Activated naive CD4-positive, alpha-beta T cell treated with anti-CD3 and anti-CD28 coated beads, Interleukin-2, amount 50 U/mL, for 72 hours (primary cell): ENCODE measurements at regions not wholly inside any gene's neighbourhood (a gene's known extent, or its start where the extent isn't known, plus 50 kb on each side); places are given as distances from the start of the nearest gene placed in this dataset.

Experiments
- ATAC-seq, 2 donors: fragments of 150-1000 bp; cut with Tn5 transposase; 2 replicates each; pipeline ENCODE4 v1.10.0; 2021; ENCODE audit warnings: mild to moderate bottlenecking in 2 of 2, moderate library complexity in 2 of 2
- DNase-seq, 2 donors: peaks; one replicate each; pipeline ENCODE4 v3.0.0; 2021 to 2022; ENCODE audit warnings: low spot score in 2 of 2
- H3K27ac Mint-ChIP-seq, 2 donors: one replicate each; pipeline ENCODE4 v1.8.0; 2022; ENCODE audit warnings: mild to moderate bottlenecking in 2 of 2, mixed read lengths in 2 of 2
- H3K36me3 Mint-ChIP-seq, 2 donors: one replicate each; pipeline ENCODE4 v1.8.0; 2022; ENCODE audit warnings: mixed read lengths in 2 of 2
- H3K9me3 Mint-ChIP-seq, 2 donors: one replicate each; pipeline ENCODE4 v1.8.0; 2022; ENCODE audit warnings: mixed read lengths in 2 of 2

DNA sequence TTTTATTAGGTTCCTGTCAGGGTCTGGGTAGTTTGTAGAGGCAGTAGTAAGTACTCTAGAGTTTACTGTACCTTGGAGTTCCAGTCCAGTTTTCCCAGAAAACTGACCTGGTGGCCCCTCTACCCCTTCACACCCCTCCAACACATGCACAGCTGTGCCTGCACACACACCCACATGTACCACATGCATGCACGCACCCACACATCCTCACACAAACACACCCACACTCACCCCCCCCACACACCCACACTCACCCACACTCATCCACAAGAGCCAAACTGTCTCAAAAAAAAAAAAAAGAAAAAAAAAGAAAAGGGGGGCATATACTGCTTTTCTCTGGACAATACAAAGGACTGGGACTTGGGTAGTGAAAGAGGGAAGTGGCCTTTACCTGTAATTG is 570.5 kb downstream of the QKI start:
- no peak for ATAC-seq
- no peak overlapping the region for H3K27ac Mint-ChIP-seq
- H3K36me3 Mint-ChIP-seq: no peaks in the 10 kb centered on the region
- no peak for DNase-seq
- no peaks in the 10 kb centered on the region for H3K9me3 Mint-ChIP-seq

DNA sequence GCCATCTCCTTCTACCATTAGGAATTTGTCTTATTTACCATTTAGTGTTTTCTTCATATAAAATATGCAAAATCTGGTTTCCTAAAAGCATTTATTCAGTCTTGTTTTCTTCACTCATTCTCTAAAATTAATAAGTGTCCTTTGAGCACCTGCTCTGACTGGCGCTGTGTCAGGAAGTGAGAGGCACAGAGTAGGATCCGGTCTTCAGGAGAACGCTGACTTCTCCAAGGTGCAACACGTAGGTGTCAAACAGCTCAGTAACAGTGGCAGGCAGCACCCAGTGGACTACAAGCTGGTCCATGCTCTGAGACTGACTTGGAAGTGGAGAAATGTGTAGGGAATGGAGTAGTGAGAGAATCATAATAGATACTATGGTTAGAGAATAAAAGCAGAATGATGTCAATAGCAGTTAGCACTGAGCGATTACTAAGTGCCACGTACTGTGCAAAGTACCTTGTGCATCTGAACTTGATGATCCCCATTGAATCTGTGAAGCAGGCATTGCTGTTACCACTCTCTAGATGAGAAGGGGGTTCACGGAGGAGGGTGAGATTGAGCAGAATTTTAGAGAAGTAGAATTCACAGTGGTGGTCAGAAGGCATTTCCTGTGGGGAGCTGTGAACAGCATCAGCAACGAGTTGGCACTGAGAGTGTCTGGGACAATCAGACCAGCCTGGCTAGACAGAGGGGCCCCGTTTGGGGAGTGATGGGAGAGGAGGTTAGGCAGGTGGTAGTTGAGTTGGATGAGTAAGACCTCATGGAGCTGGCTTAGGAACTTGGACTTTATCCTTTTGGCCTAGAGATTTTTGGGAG is 569.8 kb downstream of the QKI start:
- no peak for ATAC-seq
- Mint-ChIP-seq H3K27ac (no peak overlapping the region), H3K9me3 (no peaks in the 10 kb centered on the region)

DNA sequence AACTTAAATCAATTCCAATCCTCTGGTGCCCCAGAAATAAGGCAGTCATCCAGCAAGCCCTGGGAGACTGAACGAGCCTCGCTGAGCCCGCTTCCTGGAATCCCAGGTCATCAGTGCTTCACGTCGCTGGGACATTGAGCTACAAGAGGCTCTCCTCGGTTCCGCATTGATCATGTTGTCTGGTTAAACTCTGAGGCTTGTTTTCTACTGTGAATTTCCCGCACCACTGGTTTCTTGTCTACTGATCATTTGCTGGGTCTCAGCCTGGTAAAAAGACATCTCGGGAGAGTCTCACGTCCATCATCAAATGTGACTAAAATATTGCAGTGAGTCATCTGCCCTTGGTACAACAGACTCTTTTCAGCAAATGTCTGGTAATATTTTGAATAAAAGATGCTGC is 569.2 kb downstream of the QKI start:
- no peaks in the 10 kb centered on the region for H3K36me3 Mint-ChIP-seq
- H3K9me3 Mint-ChIP-seq: peaks cover 0 to 3% of the 10 kb centered on the region in 2 donors
- ATAC-seq (no peak), DNase-seq (no peak)
- H3K27ac Mint-ChIP-seq: no peak overlapping the region

More for the DNA sequence above, 569.8 kb downstream of the QKI start:
- no peaks in the 10 kb centered on the region for H3K36me3 Mint-ChIP-seq
- DNase-seq: no peak

DNA sequence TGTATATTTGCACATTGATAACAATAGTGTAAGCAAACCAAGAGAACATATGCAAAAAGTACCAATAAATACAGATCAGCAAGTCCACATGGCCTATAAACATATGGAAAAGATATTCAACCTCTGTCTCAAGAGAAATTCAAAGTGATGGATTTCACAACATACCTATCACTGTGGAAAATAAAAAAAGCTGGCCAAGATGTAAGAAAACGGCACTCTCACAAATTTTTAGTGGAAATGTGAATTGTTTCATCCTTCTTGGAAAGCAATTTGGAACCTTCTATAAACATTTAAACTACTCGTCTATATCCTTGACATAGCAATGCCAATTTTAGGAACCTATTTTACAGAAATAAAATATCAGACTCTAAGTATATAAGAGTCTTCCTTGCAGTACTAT is 559.8 kb downstream of the QKI start:
- DNase-seq (no peak), ATAC-seq (no peak)
- Mint-ChIP-seq H3K27ac (no peak overlapping the region), H3K9me3 (peaks cover 0 to 5% of the 10 kb centered on the region in 2 donors), H3K36me3 (no peaks in the 10 kb centered on the region)

DNA sequence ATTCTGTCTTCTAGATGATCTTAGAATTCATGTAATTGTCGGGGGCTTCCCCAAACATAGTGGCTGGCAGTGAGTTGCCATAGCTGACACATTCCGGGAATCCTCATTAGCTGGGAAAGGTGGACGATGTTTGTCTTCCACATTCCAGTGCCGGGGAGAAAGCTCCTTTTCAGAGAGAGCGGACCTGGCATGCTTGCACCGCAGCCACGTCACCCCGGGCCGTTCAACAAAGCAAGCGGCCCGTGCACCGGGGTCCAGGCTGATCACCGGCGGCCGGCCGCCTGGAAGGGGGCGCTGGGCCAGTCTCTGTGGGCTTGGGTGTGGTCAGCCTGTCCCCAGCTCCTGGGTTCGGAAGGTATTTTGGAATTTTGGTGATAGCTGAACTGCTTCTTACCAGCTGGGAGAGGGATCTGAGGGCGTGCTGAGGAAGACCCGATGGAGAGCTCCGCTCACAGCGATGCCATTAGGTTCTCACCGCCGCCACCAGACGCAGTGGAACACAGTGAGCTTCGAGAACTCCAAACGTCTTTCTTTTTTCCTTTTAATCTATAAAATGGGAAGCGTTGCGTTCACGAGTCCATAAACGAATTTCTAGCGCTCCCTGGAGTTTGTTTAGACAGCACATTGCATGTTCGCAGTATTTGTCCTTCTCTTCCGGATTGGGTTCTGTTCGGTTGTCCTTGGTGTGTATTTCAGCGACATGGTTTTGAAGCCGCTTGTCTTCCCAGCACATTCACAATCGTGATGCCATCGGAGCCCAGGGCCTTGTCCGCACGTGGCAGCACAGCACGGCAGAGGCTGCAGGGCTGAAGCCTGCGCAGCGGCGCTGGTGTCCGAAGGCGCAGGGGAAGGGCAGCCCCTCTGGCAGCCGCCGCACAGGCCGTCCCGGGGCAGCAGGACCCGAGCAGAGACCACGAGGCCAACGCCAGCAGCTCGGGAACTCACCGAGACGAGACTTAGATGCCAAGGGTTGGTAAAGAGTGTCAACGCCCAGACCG is 557.6 kb downstream of the QKI start:
- Mint-ChIP-seq H3K9me3 (no peaks in the 10 kb centered on the region), H3K36me3 (no peaks in the 10 kb centered on the region), H3K27ac (no peak overlapping the region)
- DNase-seq (no peak), ATAC-seq (no peak)

DNA sequence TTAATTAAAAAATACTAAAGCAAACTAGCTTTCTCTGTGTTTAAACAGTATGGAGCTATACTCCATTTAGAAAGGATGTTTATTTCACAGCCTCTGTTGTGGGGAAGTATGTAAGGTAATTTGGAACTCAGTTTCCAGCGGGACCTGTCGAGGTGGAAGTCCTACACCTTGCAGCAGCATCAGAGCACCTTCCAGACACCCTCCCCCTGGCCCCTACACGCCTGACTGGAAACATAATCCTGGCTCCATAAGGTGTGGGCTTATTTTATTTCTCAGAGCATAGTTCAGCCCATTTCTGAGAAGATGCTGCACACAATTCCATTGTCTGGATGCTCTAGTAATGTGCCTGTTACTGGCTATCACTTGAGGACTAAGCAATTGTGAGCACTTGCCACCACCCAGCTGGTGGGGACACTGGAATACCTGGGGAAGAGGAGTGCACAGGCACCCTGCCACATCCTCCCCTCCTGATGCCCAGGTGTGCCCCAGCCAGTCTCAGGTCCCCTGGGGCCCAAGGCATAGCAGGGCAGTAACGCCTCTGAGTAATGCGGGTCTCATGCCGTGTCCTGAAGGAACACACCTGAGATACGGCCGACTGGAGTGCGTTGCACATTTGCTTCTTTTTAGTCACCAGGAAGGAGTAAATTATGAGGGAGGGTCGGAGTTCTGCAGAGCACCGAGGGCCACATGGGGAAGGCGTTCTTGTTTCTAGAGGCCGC is 556.5 kb downstream of the QKI start:
- no peaks in the 10 kb centered on the region for H3K9me3 Mint-ChIP-seq
- DNase-seq: no peak
- no peaks in the 10 kb centered on the region for H3K36me3 Mint-ChIP-seq
- ATAC-seq: no peak
- no peak overlapping the region for H3K27ac Mint-ChIP-seq

DNA sequence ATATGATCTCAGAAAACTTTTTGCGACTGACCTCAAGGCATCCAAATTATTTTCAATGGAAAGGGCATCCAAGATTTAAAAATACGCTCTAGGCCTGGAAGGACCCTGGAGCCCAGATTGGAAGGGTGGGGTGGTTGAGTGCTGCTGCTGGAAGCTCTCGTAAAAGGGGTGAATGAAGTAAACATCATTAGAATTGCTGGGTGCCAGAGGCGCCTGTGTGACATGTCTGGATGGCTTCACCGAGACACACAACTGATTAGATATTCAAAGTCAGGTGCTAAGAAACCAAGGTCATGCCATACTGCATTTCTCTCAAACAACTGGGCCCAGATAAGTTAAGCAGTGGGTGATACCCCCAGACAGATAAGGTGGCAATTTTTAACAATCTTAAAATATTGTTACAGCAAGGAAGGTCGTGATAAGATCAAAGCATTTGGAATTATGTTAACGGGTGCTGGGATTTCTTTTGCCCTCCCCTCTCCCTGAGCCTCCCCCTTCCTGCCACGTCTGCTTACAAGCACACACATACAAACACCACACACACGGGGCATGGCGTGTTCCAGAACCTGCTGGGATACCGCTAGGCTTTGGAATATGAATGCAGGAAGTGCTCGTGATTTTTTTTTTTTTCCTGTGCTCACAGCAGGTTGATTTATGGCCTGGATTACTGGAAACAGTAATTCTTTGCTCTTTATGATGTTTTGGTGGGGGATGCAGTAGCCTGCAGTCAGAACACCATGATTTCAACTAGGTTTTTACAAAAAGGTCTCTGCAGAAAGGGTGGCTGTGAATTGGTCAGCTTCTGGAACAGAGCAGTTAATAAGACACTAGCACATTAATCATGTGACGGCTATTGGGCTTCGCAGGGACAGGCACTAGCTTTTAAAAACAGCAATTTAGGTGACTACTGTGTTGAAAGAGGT is 551.2 kb downstream of the QKI start:
- H3K36me3 Mint-ChIP-seq: no peaks in the 10 kb centered on the region
- H3K27ac Mint-ChIP-seq: no peak overlapping the region
- DNase-seq (no peak), ATAC-seq (no peak)
- no peaks in the 10 kb centered on the region for H3K9me3 Mint-ChIP-seq

DNA sequence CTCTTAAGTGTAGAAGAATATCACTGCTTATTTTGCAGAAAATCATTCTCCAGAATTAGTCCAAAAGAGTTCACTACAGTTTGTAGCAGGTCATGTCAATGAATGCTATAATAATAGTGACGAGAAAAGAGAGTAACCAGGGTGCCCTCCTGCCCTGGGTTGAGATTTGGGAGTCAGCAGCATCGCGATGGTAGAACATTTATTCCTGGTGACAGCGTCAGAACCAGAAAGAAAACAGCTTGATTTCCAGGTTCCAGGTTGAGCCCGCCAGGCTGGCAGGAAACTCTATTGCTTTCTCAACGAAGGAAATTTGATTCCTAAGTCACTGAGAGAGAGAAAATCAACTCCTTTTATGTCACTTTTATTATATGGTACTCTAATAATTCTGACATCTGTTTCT is 550.3 kb downstream of the QKI start:
- ATAC-seq (no peak), DNase-seq (no peak)
- Mint-ChIP-seq H3K36me3 (no peaks in the 10 kb centered on the region), H3K27ac (no peak overlapping the region), H3K9me3 (no peaks in the 10 kb centered on the region)

DNA sequence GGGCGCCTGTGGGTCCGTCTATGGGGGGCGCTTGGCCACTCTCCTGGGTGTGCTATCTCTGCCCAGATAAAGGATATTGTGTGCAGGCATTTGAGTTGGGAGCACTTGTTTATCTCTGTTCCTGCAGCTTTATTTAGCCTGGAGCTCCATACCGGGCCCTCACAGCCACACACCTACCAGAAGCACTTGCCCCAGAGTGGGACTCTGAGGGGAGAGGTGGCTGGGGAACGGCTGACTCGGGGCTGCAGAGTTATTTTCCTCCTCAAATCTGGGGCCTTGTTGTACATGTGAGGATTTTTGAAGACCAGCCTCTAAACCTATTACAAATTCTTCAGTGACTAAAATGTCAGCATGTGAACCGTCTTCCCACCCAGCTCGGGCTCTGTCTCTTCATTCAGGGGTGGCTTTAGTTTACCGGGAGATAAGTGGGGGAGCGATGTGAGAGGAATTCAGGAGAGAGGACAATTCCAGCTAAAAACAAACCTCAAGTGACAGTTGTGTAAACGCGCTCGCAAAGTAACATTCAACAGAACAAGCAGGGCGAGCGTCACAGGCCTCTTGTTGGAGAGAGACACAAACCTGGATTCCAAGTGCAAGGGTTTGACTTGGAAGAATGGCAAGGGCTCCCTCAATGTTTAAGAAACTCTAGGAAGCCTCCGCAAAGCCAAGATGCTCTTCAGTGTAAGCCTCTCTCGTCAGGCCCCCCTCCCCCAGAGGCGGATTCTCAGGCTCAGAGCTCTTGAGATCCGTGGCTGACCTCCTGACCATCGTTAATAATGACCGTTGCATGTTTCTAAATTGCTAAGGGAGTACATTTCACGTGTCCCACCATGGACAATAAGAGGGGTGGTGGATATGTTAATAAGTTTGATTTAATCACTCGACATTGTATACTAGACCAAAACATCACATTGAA is 548.9 kb downstream of the QKI start:
- ATAC-seq: no peak
- H3K9me3 Mint-ChIP-seq: no peaks in the 10 kb centered on the region
- no peak overlapping the region for H3K27ac Mint-ChIP-seq
- no peaks in the 10 kb centered on the region for H3K36me3 Mint-ChIP-seq
- no peak for DNase-seq

DNA sequence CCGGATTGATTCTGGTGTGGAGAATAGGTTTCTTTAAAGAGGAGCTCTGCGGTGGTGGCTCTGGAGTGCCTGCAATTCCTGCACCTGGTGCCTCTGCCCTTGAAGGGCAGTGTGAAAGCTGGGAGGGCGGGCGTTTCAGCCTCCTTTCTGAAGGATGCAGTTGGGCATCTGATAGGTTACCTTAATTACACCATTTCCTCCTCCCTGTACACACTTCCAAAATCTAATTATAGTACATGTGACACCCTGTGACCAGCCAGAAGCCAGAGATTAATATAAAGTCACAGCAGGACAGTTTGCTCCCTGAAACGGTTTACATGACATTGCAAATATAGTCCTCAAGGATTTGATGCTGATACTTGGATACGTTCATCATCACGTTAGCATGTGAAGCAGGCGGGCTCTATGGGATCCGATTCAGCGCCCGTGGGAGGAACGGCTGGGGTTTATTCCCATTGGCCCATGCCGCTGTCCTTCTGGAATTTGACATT is 548.2 kb downstream of the QKI start:
- no peak for ATAC-seq
- no peak overlapping the region for H3K27ac Mint-ChIP-seq
- no peaks in the 10 kb centered on the region for H3K9me3 Mint-ChIP-seq
- no peak for DNase-seq
- no peaks in the 10 kb centered on the region for H3K36me3 Mint-ChIP-seq

DNA sequence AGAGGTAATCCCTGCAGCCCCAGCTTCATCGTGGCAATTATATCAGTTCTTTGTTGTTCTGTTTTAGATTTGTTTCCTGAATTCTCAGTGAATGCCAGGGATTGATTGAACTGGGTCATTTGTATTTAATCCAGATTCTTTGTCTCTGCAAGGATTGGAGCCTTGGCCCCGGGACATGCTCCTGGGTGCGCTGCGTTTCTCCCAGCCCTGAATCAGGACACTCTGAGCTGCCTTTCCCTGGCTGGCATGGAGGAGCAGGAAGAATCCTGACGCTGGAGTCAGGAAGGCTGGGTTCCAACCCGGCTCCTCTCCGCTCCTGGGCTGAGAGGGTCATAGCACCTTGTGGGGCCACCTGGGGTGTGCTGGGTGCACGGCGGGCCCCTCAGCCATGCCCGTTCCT is 545.6 kb downstream of the QKI start:
- DNase-seq: no peak
- Mint-ChIP-seq H3K9me3 (no peaks in the 10 kb centered on the region), H3K27ac (no peak overlapping the region), H3K36me3 (no peaks in the 10 kb centered on the region)
- ATAC-seq: no peak

DNA sequence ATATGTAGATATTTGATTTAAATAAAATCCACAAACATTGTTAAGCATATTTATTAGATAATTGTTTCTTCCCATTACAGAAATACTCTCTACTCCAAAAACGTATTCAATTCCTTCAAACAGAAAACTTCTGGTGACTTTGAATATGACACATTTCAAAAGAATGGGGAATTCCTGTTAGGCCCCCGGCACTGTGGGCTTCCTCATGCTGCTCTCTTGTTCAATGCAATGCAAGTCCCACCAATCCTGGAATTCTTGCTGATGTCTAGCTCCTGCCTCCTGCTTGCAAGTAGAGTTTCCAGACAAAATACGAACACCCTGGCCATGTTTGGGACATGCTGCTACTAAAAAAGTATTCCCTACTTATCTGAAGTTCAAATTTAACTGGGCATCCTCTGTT is 544.1 kb downstream of the QKI start:
- no peak for ATAC-seq
- no peak for DNase-seq
- Mint-ChIP-seq H3K9me3 (no peaks in the 10 kb centered on the region), H3K36me3 (no peaks in the 10 kb centered on the region), H3K27ac (no peak overlapping the region)

DNA sequence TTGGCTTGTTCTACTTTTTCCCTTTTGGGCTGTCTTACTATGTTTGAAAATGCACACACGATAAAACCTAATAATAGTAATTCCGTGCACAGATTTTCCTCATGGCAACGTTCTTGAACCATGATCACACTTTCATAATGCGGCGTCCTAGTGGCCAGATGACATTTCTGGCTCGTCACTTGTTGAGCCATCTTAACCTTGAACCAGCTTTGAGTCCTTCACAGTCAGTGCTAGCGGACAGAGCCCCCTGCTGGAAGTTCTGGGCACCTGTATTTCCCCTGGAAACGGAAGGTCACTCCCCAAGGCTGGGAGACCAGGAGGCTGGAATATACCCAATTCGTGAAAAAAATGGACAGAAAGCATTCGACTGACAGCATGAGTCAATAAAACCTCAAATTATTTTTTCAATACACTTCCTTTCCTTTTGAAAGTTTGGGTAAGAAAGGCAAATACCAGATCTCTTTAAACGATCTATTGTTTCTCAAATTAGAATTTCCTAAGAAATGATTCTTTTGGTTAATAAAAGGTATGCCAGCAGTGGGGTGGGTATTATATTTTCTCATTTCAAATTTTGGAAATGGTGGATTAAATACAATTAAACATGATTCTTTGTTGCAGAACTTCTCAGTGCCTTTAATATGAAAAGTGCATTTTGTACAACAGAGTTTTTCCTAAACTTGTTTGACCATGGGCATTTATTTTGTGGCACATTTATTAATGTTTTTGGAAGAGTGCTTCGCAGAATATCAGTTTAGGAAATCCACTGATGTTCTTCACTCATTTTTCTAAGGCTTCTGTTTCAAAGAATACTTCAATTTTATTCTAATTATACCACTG is 542.3 kb downstream of the QKI start:
- Mint-ChIP-seq H3K9me3 (no peaks in the 10 kb centered on the region), H3K27ac (no peak overlapping the region), H3K36me3 (no peaks in the 10 kb centered on the region)
- ATAC-seq (peak; percentile 76 to 89), DNase-seq (peak in 1 of 2 donors; percentile 65)

DNA sequence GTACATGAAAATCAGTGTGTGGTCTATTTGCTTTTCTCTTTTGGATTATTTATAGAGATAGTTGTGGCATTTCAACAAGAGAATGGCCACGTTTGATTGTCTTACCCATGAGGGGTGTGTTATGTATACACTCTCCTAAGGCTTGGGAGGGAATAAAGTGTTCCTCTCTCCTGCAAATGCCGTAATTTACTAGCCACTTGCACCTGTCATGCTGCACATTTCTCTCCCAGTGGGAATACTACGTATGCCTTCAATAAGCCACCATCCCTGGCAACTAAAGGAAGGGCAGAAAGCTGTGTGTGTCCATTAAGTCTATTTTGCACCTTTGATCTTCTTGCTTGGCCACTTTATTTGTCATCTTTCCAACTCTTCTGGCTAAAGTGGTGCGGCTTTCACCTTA is 541.2 kb downstream of the QKI start:
- no peaks in the 10 kb centered on the region for H3K9me3 Mint-ChIP-seq
- no peaks in the 10 kb centered on the region for H3K36me3 Mint-ChIP-seq
- DNase-seq: no peak
- no peak overlapping the region for H3K27ac Mint-ChIP-seq
- no peak for ATAC-seq
